ENCODE measurements at regions not wholly inside any gene's neighbourhood (a gene's known extent, or its start where the extent isn't known, plus 50 kb on each side); places are given as distances from the start of the nearest gene placed in this dataset.

- H3K4me3 Mint-ChIP-seq = no peak overlapping the region
- peaks cover 0 to 3% (median 2%) of the 10 kb centered on the region in 5 donors for H3K27me3 Mint-ChIP-seq
- CTCF ChIA-PET = interaction anchor here (0.7 kb wide), 1 partner anchor 714 kb away, joined by 3 read pairs; no protein-coding TSS in a partner anchor
- Histone ChIP-seq H3K4me3 (ENCODE audit: low read length) (no peak overlapping the region), H3K9me3 (ENCODE audit: control insufficient read depth in 2 of 3, low read length in 3 of 3) (no peaks in the 10 kb centered on the region), H3K36me3 (ENCODE audit: control insufficient read depth in 2 of 3, insufficient read depth in 3 of 3, low read length in 3 of 3) (no peaks in the 10 kb centered on the region), H3K4me1 (ENCODE audit: control insufficient read depth in 2 of 2, insufficient read depth in 2 of 2, low read length in 2 of 2) (no peaks in the 10 kb centered on the region), H3K27ac (ENCODE audit: low read depth, low read length) (no peak overlapping the region), H3K27me3 (ENCODE audit: control insufficient read depth in 2 of 2, insufficient read depth in 2 of 2, low read length in 2 of 2) (no peaks in the 10 kb centered on the region)
- no peak for ATAC-seq
- no peak for DNase-seq
- no peak overlapping the region for H3K27ac Mint-ChIP-seq
- intact Hi-C loops (cut with micrococcal nuclease) = no loop called here
- POLR2A ChIA-PET = no interaction called here
- H3K4me1 Mint-ChIP-seq = peaks cover 0 to 4% (median 0%) of the 10 kb centered on the region in 7 donors
- peaks cover 0 to 1% (median 0%) of the 10 kb centered on the region in 5 donors for H3K36me3 Mint-ChIP-seq
- peaks cover 0 to 4% (median 1%) of the 10 kb centered on the region in 11 donors for H3K9me3 Mint-ChIP-seq
These were observed 270.2 kb upstream of the RPL38 start for GRCh38 chr17:73933164-73933766.

- Histone ChIP-seq H3K27ac (ENCODE audit: low read depth, low read length) (no peak overlapping the region), H3K4me3 (ENCODE audit: low read length) (no peak overlapping the region), H3K27me3 (ENCODE audit: control insufficient read depth in 2 of 2, insufficient read depth in 2 of 2, low read length in 2 of 2) (no peaks in the 10 kb centered on the region), H3K36me3 (ENCODE audit: control insufficient read depth in 2 of 3, insufficient read depth in 3 of 3, low read length in 3 of 3) (no peaks in the 10 kb centered on the region), H3K9me3 (ENCODE audit: control insufficient read depth in 2 of 3, low read length in 3 of 3) (no peaks in the 10 kb centered on the region), H3K4me1 (ENCODE audit: control insufficient read depth in 2 of 2, insufficient read depth in 2 of 2, low read length in 2 of 2) (no peaks in the 10 kb centered on the region)
- ChIA-PET POLR2A (no interaction called here), CTCF (no interaction called here)
- ATAC-seq = no peak
- H3K27ac Mint-ChIP-seq = no peak overlapping the region
- intact Hi-C loops (cut with micrococcal nuclease) = no loop called here
- peaks cover 0 to 4% (median 0%) of the 10 kb centered on the region in 7 donors for H3K4me1 Mint-ChIP-seq
- no peaks in the 10 kb centered on the region for H3K27me3 Mint-ChIP-seq
- no peaks in the 10 kb centered on the region for H3K9me3 Mint-ChIP-seq
- no peaks in the 10 kb centered on the region for H3K36me3 Mint-ChIP-seq
- no peak for DNase-seq
- no peak overlapping the region for H3K4me3 Mint-ChIP-seq
These were observed 269.6 kb upstream of the RPL38 start for GRCh38 chr17:73933871-73934270.

GRCh38 chr17:73934696-73935095 lies 268.8 kb upstream of the RPL38 start:
- H3K4me1 ChIP-seq (ENCODE audit: control insufficient read depth in 2 of 2, insufficient read depth in 2 of 2, low read length in 2 of 2) = no peaks in the 10 kb centered on the region
- ChIA-PET CTCF (no interaction called here), POLR2A (no interaction called here)
- Mint-ChIP-seq H3K4me1 (peaks cover 0 to 4% (median 0%) of the 10 kb centered on the region in 7 donors), H3K27me3 (peaks cover 0 to under 1% (median 0%) of the 10 kb centered on the region in 5 donors), H3K27ac (no peak overlapping the region), H3K9me3 (no peaks in the 10 kb centered on the region), H3K4me3 (no peak overlapping the region), H3K36me3 (no peaks in the 10 kb centered on the region)
- no peaks in the 10 kb centered on the region for H3K9me3 ChIP-seq (ENCODE audit: control insufficient read depth in 2 of 3, low read length in 3 of 3)
- intact Hi-C loops (cut with micrococcal nuclease) = no loop called here
- no peaks in the 10 kb centered on the region for H3K27me3 ChIP-seq (ENCODE audit: control insufficient read depth in 2 of 2, insufficient read depth in 2 of 2, low read length in 2 of 2)
- no peak overlapping the region for H3K4me3 ChIP-seq (ENCODE audit: low read length)
- H3K36me3 ChIP-seq (ENCODE audit: control insufficient read depth in 2 of 3, insufficient read depth in 3 of 3, low read length in 3 of 3) = no peaks in the 10 kb centered on the region
- ATAC-seq = no peak
- H3K27ac ChIP-seq (ENCODE audit: low read depth, low read length) = no peak overlapping the region
- DNase-seq = no peak

GRCh38 chr17:73936908-73937627 lies 266.4 kb upstream of the RPL38 start:
- Mint-ChIP-seq H3K27me3 (peaks cover 0 to 9% (median 4%) of the 10 kb centered on the region in 5 donors), H3K4me1 (peaks cover 0 to 2% (median 0%) of the 10 kb centered on the region in 7 donors), H3K9me3 (peaks cover 0 to 1% (median 0%) of the 10 kb centered on the region in 11 donors), H3K4me3 (no peak overlapping the region), H3K27ac (no peak overlapping the region), H3K36me3 (peaks cover 0 to 3% (median 0%) of the 10 kb centered on the region in 5 donors)
- H3K4me1 ChIP-seq (ENCODE audit: control insufficient read depth in 2 of 2, insufficient read depth in 2 of 2, low read length in 2 of 2) = no peaks in the 10 kb centered on the region
- no peak for DNase-seq
- no peaks in the 10 kb centered on the region for H3K27me3 ChIP-seq (ENCODE audit: control insufficient read depth in 2 of 2, insufficient read depth in 2 of 2, low read length in 2 of 2)
- H3K4me3 ChIP-seq (ENCODE audit: low read length) = no peak overlapping the region
- H3K36me3 ChIP-seq (ENCODE audit: control insufficient read depth in 2 of 3, insufficient read depth in 3 of 3, low read length in 3 of 3) = no peaks in the 10 kb centered on the region
- CTCF ChIA-PET = no interaction called here
- POLR2A ChIA-PET = no interaction called here
- intact Hi-C loops (cut with micrococcal nuclease) = no loop called here
- no peak for ATAC-seq
- no peaks in the 10 kb centered on the region for H3K9me3 ChIP-seq (ENCODE audit: control insufficient read depth in 2 of 3, low read length in 3 of 3)
- no peak overlapping the region for H3K27ac ChIP-seq (ENCODE audit: low read depth, low read length)

DNA sequence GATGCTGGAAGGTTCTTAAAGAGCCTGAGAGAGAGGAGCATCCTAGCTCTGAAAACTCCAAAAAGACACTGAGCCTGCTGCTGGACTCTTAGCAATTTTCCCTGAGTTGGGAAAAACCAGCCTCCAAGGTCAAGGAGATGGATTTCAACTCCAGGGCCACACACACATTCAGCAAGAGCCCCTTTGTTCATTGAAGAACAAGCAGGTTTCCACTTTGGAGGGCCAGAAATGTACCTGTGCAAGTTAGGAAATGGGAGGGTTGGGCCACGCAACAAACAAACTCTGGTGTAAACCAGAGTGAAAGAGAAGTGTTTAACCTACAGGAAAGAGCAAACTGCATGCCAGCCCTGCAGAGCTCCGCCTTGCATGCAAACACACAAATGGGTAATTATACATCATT lies 264.8 kb upstream of the RPL38 start:
- Histone ChIP-seq H3K27ac (ENCODE audit: low read depth, low read length) (no peak overlapping the region), H3K4me1 (ENCODE audit: control insufficient read depth in 2 of 2, insufficient read depth in 2 of 2, low read length in 2 of 2) (no peaks in the 10 kb centered on the region), H3K9me3 (ENCODE audit: control insufficient read depth in 2 of 3, low read length in 3 of 3) (no peaks in the 10 kb centered on the region), H3K4me3 (ENCODE audit: low read length) (no peak overlapping the region), H3K27me3 (ENCODE audit: control insufficient read depth in 2 of 2, insufficient read depth in 2 of 2, low read length in 2 of 2) (no peaks in the 10 kb centered on the region), H3K36me3 (ENCODE audit: control insufficient read depth in 2 of 3, insufficient read depth in 3 of 3, low read length in 3 of 3) (no peaks in the 10 kb centered on the region)
- ATAC-seq (no peak), DNase-seq (no peak)
- H3K4me3 Mint-ChIP-seq = no peak overlapping the region
- POLR2A ChIA-PET = no interaction called here
- CTCF ChIA-PET = no interaction called here
- peaks cover 0 to 1% (median 0%) of the 10 kb centered on the region in 11 donors for H3K9me3 Mint-ChIP-seq
- peaks cover 0 to 3% (median 0%) of the 10 kb centered on the region in 5 donors for H3K36me3 Mint-ChIP-seq
- H3K4me1 Mint-ChIP-seq = peaks cover 0 to 2% (median 0%) of the 10 kb centered on the region in 7 donors
- H3K27me3 Mint-ChIP-seq = peaks cover 0 to 9% (median 4%) of the 10 kb centered on the region in 5 donors
- H3K27ac Mint-ChIP-seq = no peak overlapping the region
- intact Hi-C loops (cut with micrococcal nuclease) = no loop called here

DNA sequence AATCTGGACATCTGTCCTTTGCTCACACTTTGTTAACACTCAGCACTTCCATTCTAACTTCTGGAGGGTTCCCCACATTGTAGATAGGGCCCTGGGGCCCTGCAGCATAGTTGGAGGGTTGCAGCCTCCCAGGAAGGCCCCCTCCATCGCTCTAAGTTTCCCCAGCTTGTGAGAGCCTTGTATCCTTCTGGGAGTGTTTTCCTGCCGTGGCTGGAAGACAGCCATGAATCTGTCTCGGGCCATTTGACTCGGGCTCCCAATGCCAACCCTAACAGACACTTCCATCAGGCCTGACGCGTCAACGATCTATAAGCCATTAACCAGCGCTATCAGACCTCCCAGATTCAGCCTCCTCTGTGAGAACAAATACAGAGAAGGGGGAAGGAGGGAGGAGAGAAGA lies 263.7 kb upstream of the RPL38 start:
- Mint-ChIP-seq H3K9me3 (peaks cover 0 to 1% (median 0%) of the 10 kb centered on the region in 11 donors), H3K36me3 (peaks cover 0 to 3% (median 0%) of the 10 kb centered on the region in 5 donors), H3K4me1 (peaks cover 0 to 2% (median 0%) of the 10 kb centered on the region in 7 donors), H3K27ac (no peak overlapping the region), H3K27me3 (peaks cover 0 to 9% (median 4%) of the 10 kb centered on the region in 5 donors), H3K4me3 (no peak overlapping the region)
- Histone ChIP-seq H3K9me3 (ENCODE audit: control insufficient read depth in 2 of 3, low read length in 3 of 3) (no peaks in the 10 kb centered on the region), H3K4me1 (ENCODE audit: control insufficient read depth in 2 of 2, insufficient read depth in 2 of 2, low read length in 2 of 2) (no peaks in the 10 kb centered on the region), H3K27me3 (ENCODE audit: control insufficient read depth in 2 of 2, insufficient read depth in 2 of 2, low read length in 2 of 2) (no peaks in the 10 kb centered on the region), H3K27ac (ENCODE audit: low read depth, low read length) (no peak overlapping the region), H3K4me3 (ENCODE audit: low read length) (no peak overlapping the region), H3K36me3 (ENCODE audit: control insufficient read depth in 2 of 3, insufficient read depth in 3 of 3, low read length in 3 of 3) (no peaks in the 10 kb centered on the region)
- intact Hi-C loops (cut with micrococcal nuclease) = no loop called here
- ATAC-seq (no peak), DNase-seq (no peak)
- ChIA-PET POLR2A (no interaction called here), CTCF (no interaction called here)

GRCh38 chr17:73940511-73940910 lies 263.0 kb upstream of the RPL38 start:
- no peak for DNase-seq
- Mint-ChIP-seq H3K27me3 (peaks cover 0 to 9% (median 6%) of the 10 kb centered on the region in 5 donors), H3K9me3 (peaks cover 0 to 1% (median 0%) of the 10 kb centered on the region in 11 donors), H3K4me3 (no peak overlapping the region), H3K4me1 (peaks cover 0 to 2% (median 0%) of the 10 kb centered on the region in 7 donors), H3K36me3 (peaks cover 0 to 3% (median 0%) of the 10 kb centered on the region in 5 donors), H3K27ac (no peak overlapping the region)
- H3K36me3 ChIP-seq (ENCODE audit: control insufficient read depth in 2 of 3, insufficient read depth in 3 of 3, low read length in 3 of 3) = no peaks in the 10 kb centered on the region
- no peak for ATAC-seq
- H3K9me3 ChIP-seq (ENCODE audit: control insufficient read depth in 2 of 3, low read length in 3 of 3) = no peaks in the 10 kb centered on the region
- ChIA-PET CTCF (no interaction called here), POLR2A (no interaction called here)
- H3K27ac ChIP-seq (ENCODE audit: low read depth, low read length) = no peak overlapping the region
- H3K4me3 ChIP-seq (ENCODE audit: low read length) = no peak overlapping the region
- no peaks in the 10 kb centered on the region for H3K27me3 ChIP-seq (ENCODE audit: control insufficient read depth in 2 of 2, insufficient read depth in 2 of 2, low read length in 2 of 2)
- no peaks in the 10 kb centered on the region for H3K4me1 ChIP-seq (ENCODE audit: control insufficient read depth in 2 of 2, insufficient read depth in 2 of 2, low read length in 2 of 2)
- intact Hi-C loops (cut with micrococcal nuclease) = no loop called here
